GM12864 (cell line): ENCODE measurements at regions not wholly inside any gene's neighbourhood (a gene's known extent, or its start where the extent isn't known, plus 50 kb on each side); places are given as distances from the start of the nearest gene placed in this dataset.
"Not testable (repeated sequence)": the region's sequence is repeated elsewhere in the genome, so short reads cannot be mapped to it uniquely, and the experiment has no call there.

Experiments used
- DNase-seq: peaks from one replicate; pipeline ENCODE4 v3.0.0-alpha.2; 2011; ENCODE audit warnings: low read depth
- H3K4me3 ChIP-seq: 2 replicates; pipeline ENCODE4 v1.5.1; 2011; ENCODE audit warnings: mild to moderate bottlenecking, low read depth, low read length, control low read depth
- CTCF ChIP-seq: IDR thresholded peaks from 2 replicates; pipeline ENCODE4 v1.5.1; 2011; ENCODE audit warnings: low read depth, mild to moderate bottlenecking, moderate library complexity, low read length, control low read depth, inconsistent platforms; ENCODE audit errors: missing control alignments

DNA sequence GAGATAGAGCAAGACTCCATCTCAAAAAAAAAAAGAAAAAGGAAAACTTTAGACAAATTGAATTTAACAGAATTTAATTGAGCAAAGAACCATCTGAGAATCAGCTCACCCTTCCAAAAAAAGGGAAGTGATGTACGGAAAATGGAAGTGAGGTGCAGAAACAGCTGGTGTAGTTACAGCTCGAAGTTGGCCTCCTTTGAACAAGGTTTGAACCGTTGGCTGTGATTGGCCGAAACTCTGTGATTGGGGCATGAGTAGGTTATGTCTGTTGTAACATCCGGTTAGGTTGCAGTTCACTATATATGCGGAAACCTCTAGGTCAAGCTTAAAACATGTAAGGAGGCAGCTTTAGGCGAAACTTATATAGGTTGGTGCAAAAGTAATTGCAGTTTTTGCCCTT, 97.9 kb upstream of the KIF26B start:
- no peak for DNase-seq
- TF ChIP-seq CTCF = no peak
- H3K4me3 ChIP-seq = no peak overlapping the region

- DNase-seq, H3K4me3 ChIP-seq: not testable (repeated sequence)
Observed at GRCh38 chr1:245056296-245056695, 98.5 kb upstream of the KIF26B start.

- no peak overlapping the region for H3K4me3 ChIP-seq
- TF ChIP-seq CTCF = no peak
- DNase-seq = no peak
Observed at GRCh38 chr1:245055752-245056151, 99.0 kb upstream of the KIF26B start.

DNA sequence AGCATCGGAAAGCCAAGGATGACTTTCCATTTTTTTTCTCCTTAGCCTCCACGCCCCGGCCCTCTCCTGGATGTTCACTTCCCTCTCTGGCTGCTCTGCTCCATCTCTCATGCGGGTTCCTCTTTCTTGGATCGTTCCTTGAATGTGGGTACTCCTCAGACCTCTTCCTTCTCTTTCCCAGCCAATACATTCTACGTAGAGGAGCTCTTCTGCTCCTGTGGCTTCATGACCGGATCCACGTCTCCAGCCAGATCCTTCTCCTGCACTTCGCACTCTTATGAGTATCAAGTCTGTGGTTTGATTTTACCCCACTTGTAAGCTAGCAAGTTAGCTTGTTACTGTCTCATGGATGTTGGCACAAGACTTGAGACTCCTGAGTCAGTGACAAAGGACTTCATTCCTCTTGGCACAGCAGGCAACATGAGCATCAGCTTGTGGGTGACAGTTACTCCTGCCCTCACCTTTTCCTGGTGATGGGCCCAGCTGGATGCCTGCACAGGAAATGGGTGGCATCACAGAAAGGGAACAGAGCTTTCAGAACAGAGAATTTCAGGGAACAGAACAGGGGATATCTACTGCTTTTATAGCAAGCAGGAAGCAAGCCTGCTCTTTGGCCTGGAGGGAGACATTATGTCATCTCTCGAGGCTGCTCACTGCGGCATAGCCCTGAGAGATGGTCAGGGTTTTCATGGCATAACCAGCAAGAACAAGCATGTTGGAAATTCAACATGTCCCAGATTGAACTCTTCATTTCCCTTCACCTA, 100.1 kb upstream of the KIF26B start:
- no peak overlapping the region for H3K4me3 ChIP-seq
- TF ChIP-seq CTCF = no peak
- no peak for DNase-seq

- TF ChIP-seq CTCF = no peak
- no peak for DNase-seq
- no peak overlapping the region for H3K4me3 ChIP-seq
Observed at GRCh38 chr1:245054105-245054504, 100.7 kb upstream of the KIF26B start.

GRCh38 chr1:245052258-245052657, 102.5 kb upstream of the KIF26B start:
- H3K4me3 ChIP-seq = no peak overlapping the region
- no peak for TF ChIP-seq CTCF
- DNase-seq = no peak

GRCh38 chr1:245051349-245052221, 103.2 kb upstream of the KIF26B start:
- H3K4me3 ChIP-seq = no peak overlapping the region
- TF ChIP-seq CTCF = no peak
- DNase-seq = no peak
